ENCODE measurements at regions not wholly inside any gene's neighbourhood (a gene's known extent, or its start where the extent isn't known, plus 50 kb on each side); places are given as distances from the start of the nearest gene placed in this dataset.

DNA sequence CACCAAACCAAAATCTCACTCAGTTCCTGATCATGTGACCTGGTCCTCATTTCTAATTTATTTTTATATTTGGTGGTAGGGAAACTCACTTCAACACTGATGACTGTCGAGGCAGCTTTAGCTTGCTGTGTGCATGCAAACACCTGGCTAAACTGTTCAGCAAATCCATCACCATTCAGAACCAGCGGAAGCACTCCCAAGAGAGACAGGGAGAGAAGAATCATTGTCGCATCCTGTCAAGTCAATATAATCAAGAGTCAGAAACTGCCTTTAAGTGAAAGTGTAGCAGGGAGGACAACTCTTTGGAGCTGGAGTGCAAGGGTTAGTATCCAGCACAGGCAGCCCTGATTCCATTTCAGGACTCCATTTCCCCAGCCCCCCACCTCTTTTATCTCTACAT lies 300.7 kb downstream of the XPNPEP1 start:
- Histone ChIP-seq H3K9me3 (ENCODE audit: control insufficient read depth, low read depth, low read length) (no peaks in the 10 kb centered on the region), H3K27me3 (ENCODE audit: insufficient read depth, low read length) (no peaks in the 10 kb centered on the region), H2BK20ac (ENCODE audit: low read depth, low read length, poor library complexity, severe bottlenecking) (no peak overlapping the region), H4K20me1 (ENCODE audit: control insufficient read depth, insufficient read depth, insufficient read length) (no peaks in the 10 kb centered on the region), H3K27ac (ENCODE audit: insufficient read length, low read depth, low read length) (no peak overlapping the region), H2BK5ac (ENCODE audit: insufficient read length, low read length) (no peak overlapping the region), H3K56ac (ENCODE audit: insufficient read length, low read depth, low read length) (no peak overlapping the region), H3K23me2 (ENCODE audit: insufficient read length, low read depth, low read length, poor library complexity, severe bottlenecking) (no peaks in the 10 kb centered on the region), H3K14ac (ENCODE audit: insufficient read depth, low read length) (no peak overlapping the region), H3K9ac (ENCODE audit: extremely low read depth, insufficient read length, low read length) (no peak overlapping the region), H3K79me1 (ENCODE audit: insufficient read depth, low read depth, low read length, poor library complexity, severe bottlenecking) (no peaks in the 10 kb centered on the region), H2AK5ac (ENCODE audit: insufficient read length, low read length) (no peak overlapping the region), H3K4ac (ENCODE audit: low read depth, low read length) (no peak overlapping the region), H2BK12ac (ENCODE audit: insufficient read length, low read depth, low read length) (no peak overlapping the region), H3K79me2 (ENCODE audit: insufficient read depth, low read length) (no peaks in the 10 kb centered on the region), H2BK120ac (ENCODE audit: low read depth, low read length, poor library complexity, severe bottlenecking) (no peak overlapping the region), H3K4me2 (ENCODE audit: insufficient read depth, insufficient read length, low read length) (no peak overlapping the region), H3K18ac (ENCODE audit: insufficient read length, low read depth, low read length) (no peak overlapping the region), H4K5ac (ENCODE audit: insufficient read length, low read depth, low read length) (no peak overlapping the region), H3K4me1 (ENCODE audit: insufficient read depth, low read length) (no peaks in the 10 kb centered on the region), H3K23ac (ENCODE audit: insufficient read length, low read depth, low read length) (no peak overlapping the region), H4K91ac (ENCODE audit: insufficient read length, low read depth, low read length) (no peak overlapping the region), H2BK15ac (ENCODE audit: low read depth, low read length) (no peak overlapping the region), H2AFZ (ENCODE audit: low read length) (no peak overlapping the region), H3T11ph (ENCODE audit: low read length) (no peak overlapping the region), H4K8ac (replicated peaks; ENCODE audit: insufficient read length, low read depth, low read length) (no peak overlapping the region)
- Mint-ChIP-seq H3K4me1 (no peaks in the 10 kb centered on the region), H3K27me3 (ENCODE audit: low read depth) (no peaks in the 10 kb centered on the region), H3K4me3 (no peak overlapping the region), H3K27ac (no peak overlapping the region), H3K36me3 (ENCODE audit: insufficient read depth in 1 of 3, low read depth in 3 of 3) (no peaks in the 10 kb centered on the region), H3K9me3 (peaks cover 3 to 4% of the 10 kb centered on the region in 2 experiments; a peak in 4 of 5 replicates)
- TF ChIP-seq, protein P1, sequence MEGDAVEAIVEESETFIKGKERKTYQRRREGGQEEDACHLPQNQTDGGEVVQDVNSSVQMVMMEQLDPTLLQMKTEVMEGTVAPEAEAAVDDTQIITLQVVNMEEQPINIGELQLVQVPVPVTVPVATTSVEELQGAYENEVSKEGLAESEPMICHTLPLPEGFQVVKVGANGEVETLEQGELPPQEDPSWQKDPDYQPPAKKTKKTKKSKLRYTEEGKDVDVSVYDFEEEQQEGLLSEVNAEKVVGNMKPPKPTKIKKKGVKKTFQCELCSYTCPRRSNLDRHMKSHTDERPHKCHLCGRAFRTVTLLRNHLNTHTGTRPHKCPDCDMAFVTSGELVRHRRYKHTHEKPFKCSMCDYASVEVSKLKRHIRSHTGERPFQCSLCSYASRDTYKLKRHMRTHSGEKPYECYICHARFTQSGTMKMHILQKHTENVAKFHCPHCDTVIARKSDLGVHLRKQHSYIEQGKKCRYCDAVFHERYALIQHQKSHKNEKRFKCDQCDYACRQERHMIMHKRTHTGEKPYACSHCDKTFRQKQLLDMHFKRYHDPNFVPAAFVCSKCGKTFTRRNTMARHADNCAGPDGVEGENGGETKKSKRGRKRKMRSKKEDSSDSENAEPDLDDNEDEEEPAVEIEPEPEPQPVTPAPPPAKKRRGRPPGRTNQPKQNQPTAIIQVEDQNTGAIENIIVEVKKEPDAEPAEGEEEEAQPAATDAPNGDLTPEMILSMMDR (conservative IDR thresholded peaks at IDR 0.05) = no peak
- no CpG with 5 or more reads among the region's 3 CpGs for WGBS (ENCODE audit: extremely low coverage, insufficient read length, low lambda C conversion rate)
- DNase-seq = no peak

All from H9 (cell line).